ENCODE measurements at regions not wholly inside any gene's neighbourhood (a gene's known extent, or its start where the extent isn't known, plus 50 kb on each side); places are given as distances from the start of the nearest gene placed in this dataset.

- Histone ChIP-seq H3K36me3 (ENCODE audit: control insufficient read depth, insufficient read depth, low read length) (no peaks in the 10 kb centered on the region), H3K9me3 (replicated peaks; ENCODE audit: control insufficient read depth, insufficient read depth, low read depth, low read length) (no peaks in the 10 kb centered on the region), H3K27me3 (ENCODE audit: control insufficient read depth in 2 of 2, insufficient read depth in 2 of 2, low read length in 2 of 2) (no peaks in the 10 kb centered on the region), H3K27ac (ENCODE audit: extremely low read depth, low read depth, low read length) (no peak overlapping the region), H3K9me1 (ENCODE audit: control insufficient read depth, insufficient read depth, low read length) (no peaks in the 10 kb centered on the region), H3K4me1 (replicated peaks in 1 of 2; ENCODE audit: control insufficient read depth in 2 of 2, insufficient read depth in 2 of 2, low read length in 2 of 2) (no peaks in the 10 kb centered on the region), H3K4me2 (ENCODE audit: insufficient read depth, low read length) (no peak overlapping the region), H3K9ac (ENCODE audit: insufficient read depth in 1 of 2, low read depth in 2 of 2, low read length in 2 of 2) (no peak overlapping the region), H4K20me1 (replicated peaks; ENCODE audit: control insufficient read depth, insufficient read depth, low read length) (no peaks in the 10 kb centered on the region), H2AFZ (ENCODE audit: low read depth, low read length) (no peak overlapping the region), H3K79me2 (ENCODE audit: control insufficient read depth, insufficient read depth, low read length) (no peaks in the 10 kb centered on the region), H3K4me3 (no peak overlapping the region)
- POLR2A ChIA-PET = no interaction called here
- DNase-seq (ENCODE audit: extremely low read depth in 1 of 4, low spot score in 3 of 4) = no peak
- WGBS (ENCODE audit: insufficient coverage, low coverage, missing lambda C conversion rate) = 2% methylated on average over 3 of the region's 3 CpGs
- intact Hi-C loops (cut with micrococcal nuclease) (no loop called here), in situ Hi-C loops (cut with MboI) (no loop called here)
- BruUV-seq (replicated peaks) = no TSS peak
- no peak for ATAC-seq
- CTCF ChIA-PET (ENCODE audit: low intra/inter-chr PET ratio) = no interaction called here
- FAIRE-seq = no peak
- TF ChIP-seq PRDM10 (IDR thresholded peaks at IDR 0.05; ENCODE audit: partially characterized antibody) (no peak), ZNF561 (CRISPR knock-in tag; conservative IDR thresholded peaks at IDR 0.05) (no peak), ATF1 (CRISPR knock-in tag; IDR thresholded peaks at IDR 0.05) (no peak), ATF1 (tag; IDR thresholded peaks at IDR 0.05) (no peak), RBM22 (IDR thresholded peaks at IDR 0.05; ENCODE audit: low read depth, low read length, poor library complexity, severe bottlenecking) (no peak), ZNF609 (CRISPR knock-in tag; IDR thresholded peaks at IDR 0.05; ENCODE audit: borderline replicate concordance) (no peak), ZNF263 (CRISPR knock-in tag; IDR thresholded peaks at IDR 0.05; ENCODE audit: borderline replicate concordance) (no peak), ZFPM2 (CRISPR knock-in tag; IDR thresholded peaks at IDR 0.05) (no peak), NFIX (CRISPR knock-in tag; IDR thresholded peaks at IDR 0.05; ENCODE audit: low read depth) (no peak), FOXA1 (IDR thresholded peaks at IDR 0.05; ENCODE audit: borderline replicate concordance) (no peak), CCNT2 (IDR thresholded peaks at IDR 0.05; ENCODE audit: borderline replicate concordance, extremely low read depth, insufficient read length, low read depth, low read length) (no peak), CLOCK (CRISPR knock-in tag; IDR thresholded peaks at IDR 0.05; ENCODE audit: borderline replicate concordance) (no peak)
Observed at GRCh38 chr5:123951582-123951977, 439.6 kb downstream of the CSNK1G3 start.

All from K562 (cell line).